Caco-2 (cell line): ENCODE measurements at regions not wholly inside any gene's neighbourhood (a gene's known extent, or its start where the extent isn't known, plus 50 kb on each side); places are given as distances from the start of the nearest gene placed in this dataset.

Experiments
- BruUV-seq: library from RNA; stranded (reverse); fragments of 400-500 nt; replicated peaks from 2 replicates; lab custom pipeline; 2021; lab: Mats Ljungman, UMichigan
- CTCF ChIA-PET: fragments of 300-600 bp; sonication (Branson Sonifier 250); formaldehyde crosslinking; loops from one replicate; lab custom pipeline; 2022; ENCODE audit warnings: antibody characterized with exemption; lab: Charles Lee
- POLR2A ChIA-PET: fragments of 300-600 bp; sonication (Branson Sonifier 250); formaldehyde crosslinking; loops from one replicate; lab custom pipeline; 2022; ENCODE audit warnings: antibody characterized with exemption; lab: Charles Lee
- DNase-seq, 2 experiments: peaks; one replicate each; pipeline versions ENCODE4 v3.0.0 to v3.0.0-alpha.2; 2020 to 2022
- H3K27me3 ChIP-seq: replicated peaks from 2 replicates; pipeline ENCODE4 v1.6.0; 2011; ENCODE audit warnings: low read length; ENCODE audit not compliant: control insufficient read depth, insufficient read depth
- H3K36me3 ChIP-seq: 2 replicates; pipeline ENCODE4 v1.5.1; 2011; ENCODE audit warnings: low read length; ENCODE audit not compliant: control insufficient read depth, insufficient read depth
- H3K4me1 ChIP-seq: fragments of 250-450 bp; sonication (Bioruptor Pico); 2 replicates; pipeline ENCODE4 v1.5.1; 2020; ENCODE audit warnings: mild to moderate bottlenecking
- H3K4me3 ChIP-seq: 2 replicates; pipeline ENCODE4 v1.5.1; 2011; ENCODE audit warnings: low read depth, mild to moderate bottlenecking, control low read depth, low read length
- H3K9me3 ChIP-seq: fragments of 250-450 bp; sonication (Bioruptor Pico); 2 replicates; pipeline ENCODE4 v1.5.1; 2020; ENCODE audit warnings: mild to moderate bottlenecking, moderate library complexity
- H3K27ac Mint-ChIP-seq: one replicate; pipeline ENCODE4 v1.8.0; 2022; ENCODE audit warnings: mixed read lengths; ENCODE audit not compliant: unreplicated experiment
- H3K27me3 Mint-ChIP-seq: one replicate; pipeline ENCODE4 v1.8.0; 2022; ENCODE audit warnings: mixed read lengths; ENCODE audit not compliant: insufficient read depth, unreplicated experiment
- H3K36me3 Mint-ChIP-seq: one replicate; pipeline ENCODE4 v1.8.0; 2022; ENCODE audit warnings: mild to moderate bottlenecking, mixed read lengths; ENCODE audit not compliant: insufficient read depth, unreplicated experiment
- H3K4me1 Mint-ChIP-seq: one replicate; pipeline ENCODE4 v1.8.0; 2022; ENCODE audit warnings: low read depth, mixed read lengths; ENCODE audit not compliant: unreplicated experiment
- H3K4me3 Mint-ChIP-seq: one replicate; pipeline ENCODE4 v1.8.0; 2022; ENCODE audit warnings: mild to moderate bottlenecking, moderate library complexity, mixed read lengths; ENCODE audit not compliant: unreplicated experiment
- H3K9me3 Mint-ChIP-seq: one replicate; pipeline ENCODE4 v1.8.0; 2022; ENCODE audit warnings: mixed read lengths; ENCODE audit not compliant: unreplicated experiment
- intact Hi-C: fragments of 100-400 bp; cut with micrococcal nuclease; formaldehyde crosslinking; loops from one replicate; pipeline ENCODE4 v1.10.0; 2022; ENCODE audit not compliant: unreplicated experiment
- TF ChIP-seq, protein P1 (sequence below), 2 experiments: fragments of 200-600 bp in 1 of 2; IDR thresholded peaks; 1 replicate in 1 of 2; 2 replicates in 1 of 2; pipeline versions ENCODE4 v1.5.1 to v1.8.0; 2011 to 2022; ENCODE audit warnings: antibody characterized with exemption in 1 of 2, control low read depth in 1 of 2, inconsistent platforms in 1 of 2, low read depth in 1 of 2, low read length in 1 of 2, mild to moderate bottlenecking in 1 of 2, moderate library complexity in 1 of 2; ENCODE audit not compliant: insufficient read depth in 1 of 2, severe bottlenecking in 1 of 2, unreplicated experiment in 1 of 2

DNA sequence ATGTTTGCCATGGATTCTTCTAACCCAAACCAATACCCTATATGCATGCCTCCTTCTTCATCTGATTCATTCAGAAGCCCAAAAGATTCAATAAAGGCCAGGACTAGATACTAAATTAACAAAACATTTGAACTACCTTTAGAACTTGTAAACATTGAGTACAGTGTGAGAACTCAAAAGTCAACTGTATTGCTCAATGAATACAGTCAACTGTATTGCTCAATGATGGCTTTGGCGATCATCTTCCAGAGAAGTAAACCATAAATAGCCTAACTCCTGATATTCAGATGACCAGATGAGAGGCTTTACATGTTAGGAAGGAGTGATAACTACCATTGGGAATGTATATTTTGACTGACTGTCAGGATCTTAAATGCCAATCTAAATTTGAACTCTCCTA, 206.5 kb upstream of the ITGA4 start:
- no peaks in the 10 kb centered on the region for H3K36me3 ChIP-seq
- CTCF ChIA-PET, result no interaction called here
- Mint-ChIP-seq H3K9me3 (no peaks in the 10 kb centered on the region), H3K27me3 (no peaks in the 10 kb centered on the region), H3K4me1 (no peaks in the 10 kb centered on the region), H3K4me3 (no peak overlapping the region), H3K27ac (no peak overlapping the region), H3K36me3 (no peaks in the 10 kb centered on the region)
- DNase-seq, result no peak
- no peak overlapping the region for H3K4me3 ChIP-seq
- intact Hi-C loops, result no loop called here
- no peaks in the 10 kb centered on the region for H3K4me1 ChIP-seq
- H3K27me3 ChIP-seq, result no peaks in the 10 kb centered on the region
- no TSS peak for BruUV-seq
- POLR2A ChIA-PET, result no interaction called here
- TF ChIP-seq, protein P1, sequence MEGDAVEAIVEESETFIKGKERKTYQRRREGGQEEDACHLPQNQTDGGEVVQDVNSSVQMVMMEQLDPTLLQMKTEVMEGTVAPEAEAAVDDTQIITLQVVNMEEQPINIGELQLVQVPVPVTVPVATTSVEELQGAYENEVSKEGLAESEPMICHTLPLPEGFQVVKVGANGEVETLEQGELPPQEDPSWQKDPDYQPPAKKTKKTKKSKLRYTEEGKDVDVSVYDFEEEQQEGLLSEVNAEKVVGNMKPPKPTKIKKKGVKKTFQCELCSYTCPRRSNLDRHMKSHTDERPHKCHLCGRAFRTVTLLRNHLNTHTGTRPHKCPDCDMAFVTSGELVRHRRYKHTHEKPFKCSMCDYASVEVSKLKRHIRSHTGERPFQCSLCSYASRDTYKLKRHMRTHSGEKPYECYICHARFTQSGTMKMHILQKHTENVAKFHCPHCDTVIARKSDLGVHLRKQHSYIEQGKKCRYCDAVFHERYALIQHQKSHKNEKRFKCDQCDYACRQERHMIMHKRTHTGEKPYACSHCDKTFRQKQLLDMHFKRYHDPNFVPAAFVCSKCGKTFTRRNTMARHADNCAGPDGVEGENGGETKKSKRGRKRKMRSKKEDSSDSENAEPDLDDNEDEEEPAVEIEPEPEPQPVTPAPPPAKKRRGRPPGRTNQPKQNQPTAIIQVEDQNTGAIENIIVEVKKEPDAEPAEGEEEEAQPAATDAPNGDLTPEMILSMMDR (IDR thresholded peaks at IDR 0.05; ENCODE audit: insufficient read depth in 1 of 2, low read depth in 1 of 2, low read length in 1 of 2, severe bottlenecking in 1 of 2, unreplicated experiment in 1 of 2), result no peak
- H3K9me3 ChIP-seq, result no peaks in the 10 kb centered on the region

DNA sequence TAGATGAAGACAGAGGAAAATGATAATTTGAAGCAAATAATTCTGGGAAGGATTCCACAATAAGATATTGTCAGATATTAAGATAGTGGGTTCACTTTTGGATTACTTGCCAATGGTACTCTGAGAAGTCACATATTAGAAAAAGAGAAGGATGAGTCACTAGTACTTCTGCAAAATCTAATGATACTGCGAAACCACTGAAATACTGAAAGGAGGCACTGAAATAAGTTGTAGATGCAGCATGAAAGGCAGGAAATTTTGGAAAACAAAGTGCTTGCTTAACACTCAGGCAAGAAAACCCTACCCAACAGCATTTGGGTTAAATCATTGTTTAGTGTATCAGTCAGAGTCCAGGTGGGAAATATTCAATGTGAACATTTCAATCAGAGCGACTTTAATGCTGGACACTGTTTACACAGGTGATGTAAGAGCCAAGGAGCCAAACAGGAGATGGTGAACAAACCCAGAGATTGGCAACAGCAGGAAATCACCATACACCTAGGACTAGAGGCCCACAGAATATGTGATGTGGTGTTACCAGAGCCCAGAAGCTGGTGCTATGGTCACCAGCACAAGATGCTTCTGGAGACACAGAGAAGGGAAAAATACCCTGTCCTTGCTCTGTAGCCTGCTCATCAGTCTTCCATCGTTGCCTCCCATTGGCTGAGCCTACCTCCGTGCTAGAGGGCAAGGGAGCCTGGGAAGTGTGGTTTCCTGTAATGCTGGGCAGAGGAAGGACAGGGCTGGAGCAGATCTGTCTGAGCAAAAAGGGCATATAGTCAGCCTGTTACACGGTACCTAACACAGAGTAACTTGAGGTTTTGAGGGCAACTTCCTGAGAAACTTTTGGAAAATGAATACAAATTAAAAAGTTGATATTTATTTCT, 204.7 kb upstream of the ITGA4 start:
- H3K9me3 ChIP-seq, result no peaks in the 10 kb centered on the region
- H3K4me3 ChIP-seq, result no peak overlapping the region
- H3K27me3 ChIP-seq, result no peaks in the 10 kb centered on the region
- CTCF ChIA-PET, result no interaction called here
- no peaks in the 10 kb centered on the region for H3K36me3 ChIP-seq
- intact Hi-C loops, result no loop called here
- Mint-ChIP-seq H3K27me3 (no peaks in the 10 kb centered on the region), H3K27ac (no peak overlapping the region), H3K9me3 (no peaks in the 10 kb centered on the region), H3K36me3 (no peaks in the 10 kb centered on the region), H3K4me3 (no peak overlapping the region), H3K4me1 (no peaks in the 10 kb centered on the region)
- H3K4me1 ChIP-seq, result no peaks in the 10 kb centered on the region
- BruUV-seq, result no TSS peak
- POLR2A ChIA-PET, result no interaction called here
- DNase-seq, result no peak
- TF ChIP-seq, protein P1 (IDR thresholded peaks at IDR 0.05; ENCODE audit: insufficient read depth in 1 of 2, low read depth in 1 of 2, low read length in 1 of 2, severe bottlenecking in 1 of 2, unreplicated experiment in 1 of 2), result no peak

DNA sequence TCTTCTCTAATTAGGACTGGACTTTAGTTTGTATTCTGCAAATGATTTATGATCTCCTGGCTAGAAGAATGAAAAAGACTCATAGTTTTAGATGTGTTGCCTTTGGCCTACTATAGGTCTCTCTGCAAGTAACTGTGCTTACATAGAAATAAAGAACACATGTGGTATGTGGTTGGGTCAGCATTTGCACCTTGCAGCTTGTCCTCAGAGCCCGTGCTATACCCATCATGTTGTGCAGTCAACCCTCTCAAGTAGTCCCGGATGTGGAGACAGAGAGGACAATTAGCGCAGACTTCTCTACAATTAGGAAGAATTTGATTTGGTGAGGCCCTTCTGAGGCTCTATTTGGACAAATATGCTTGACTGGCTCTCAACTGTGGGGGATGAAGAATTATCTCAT, 203.7 kb upstream of the ITGA4 start:
- Mint-ChIP-seq H3K4me1 (no peaks in the 10 kb centered on the region), H3K4me3 (no peak overlapping the region), H3K27me3 (no peaks in the 10 kb centered on the region), H3K36me3 (no peaks in the 10 kb centered on the region), H3K9me3 (no peaks in the 10 kb centered on the region), H3K27ac (no peak overlapping the region)
- TF ChIP-seq, protein P1 (IDR thresholded peaks at IDR 0.05; ENCODE audit: insufficient read depth in 1 of 2, low read depth in 1 of 2, low read length in 1 of 2, severe bottlenecking in 1 of 2, unreplicated experiment in 1 of 2), result no peak
- H3K9me3 ChIP-seq, result no peaks in the 10 kb centered on the region
- intact Hi-C loops, result no loop called here
- ChIA-PET CTCF (no interaction called here), POLR2A (no interaction called here)
- H3K4me1 ChIP-seq, result no peaks in the 10 kb centered on the region
- no peak overlapping the region for H3K4me3 ChIP-seq
- no peaks in the 10 kb centered on the region for H3K36me3 ChIP-seq
- no peak for DNase-seq
- no peaks in the 10 kb centered on the region for H3K27me3 ChIP-seq
- no TSS peak for BruUV-seq
